WTC11 (cell line): ENCODE measurements at regions not wholly inside any gene's neighbourhood (a gene's known extent, or its start where the extent isn't known, plus 50 kb on each side); places are given as distances from the start of the nearest gene placed in this dataset.

Source experiments
- ATAC-seq: fragments of 200-7000 bp; cut with Tn5 transposase; 2 replicates; pipeline ENCODE4 v1.10.0; 2021; ENCODE audit warnings: mild to moderate bottlenecking, moderate library complexity
- CTCF ChIA-PET: fragments of 300-600 bp; sonication (Branson Sonifier 250); formaldehyde crosslinking; loops from one replicate; lab custom pipeline; 2021; ENCODE audit warnings: antibody characterized with exemption; lab: Charles Lee
- POLR2A ChIA-PET: fragments of 350-600 bp; sonication (Branson Sonifier 250); formaldehyde crosslinking; loops from one replicate; lab custom pipeline; 2021; ENCODE audit warnings: antibody characterized with exemption; lab: Charles Lee
- DNase-seq: peaks from one replicate; pipeline ENCODE4 v3.0.0; 2021; ENCODE audit warnings: low spot score
- H3K27ac Mint-ChIP-seq: 2 replicates; pipeline ENCODE4 v1.8.0; 2021; ENCODE audit warnings: mixed read lengths
- H3K27me3 Mint-ChIP-seq: 2 replicates; pipeline ENCODE4 v1.8.0; 2021; ENCODE audit warnings: low read depth, mild to moderate bottlenecking, moderate library complexity, mixed read lengths
- H3K36me3 Mint-ChIP-seq: 2 replicates; pipeline ENCODE4 v1.8.0; 2021; ENCODE audit warnings: mixed read lengths
- H3K4me1 Mint-ChIP-seq: 2 replicates; pipeline ENCODE4 v1.8.0; 2022; ENCODE audit warnings: mixed read lengths
- H3K4me3 Mint-ChIP-seq: 2 replicates; pipeline ENCODE4 v1.8.0; 2021; ENCODE audit warnings: mild to moderate bottlenecking, moderate library complexity, mixed read lengths
- H3K9me3 Mint-ChIP-seq: 2 replicates; pipeline ENCODE4 v1.8.0; 2021; ENCODE audit warnings: mixed read lengths
- EMX1 ChIP-seq: fragments of 250-450 bp; sonication (Bioruptor Pico); IDR thresholded peaks from 2 replicates; pipeline ENCODE4 v1.8.0; 2021; ENCODE audit warnings: mild to moderate bottlenecking
- FOXP1 ChIP-seq: sonication (generic); formaldehyde crosslinking; IDR thresholded peaks from 2 replicates; pipeline ENCODE4 v1.8.0; 2022; ENCODE audit warnings: missing genetic modification reagents, mild to moderate bottlenecking, moderate library complexity, borderline replicate concordance
- FOXP4 ChIP-seq: sonication (generic); formaldehyde crosslinking; IDR thresholded peaks from 2 replicates; pipeline ENCODE4 v1.8.0; 2022; ENCODE audit warnings: mild to moderate bottlenecking, missing genetic modification reagents
- GABPB1 ChIP-seq: sonication (generic); formaldehyde crosslinking; IDR thresholded peaks from 2 replicates; pipeline ENCODE4 v1.8.1; 2023; ENCODE audit warnings: mild to moderate bottlenecking, missing genetic modification reagents
- GTF2I ChIP-seq: fragments of 250-450 bp; sonication (Bioruptor Pico); conservative IDR thresholded peaks from 2 replicates; pipeline ENCODE4 v1.4.0; 2021; ENCODE audit warnings: mild to moderate bottlenecking
- HMGA2 ChIP-seq: fragments of 250-450 bp; sonication (Bioruptor Pico); IDR thresholded peaks from 2 replicates; pipeline ENCODE4 v1.4.0; 2021; ENCODE audit warnings: mild to moderate bottlenecking, moderate library complexity
- KAT7 ChIP-seq: sonication (generic); formaldehyde crosslinking; IDR thresholded peaks from 2 replicates; pipeline ENCODE4 v1.8.1; 2023; ENCODE audit warnings: missing genetic modification reagents, mild to moderate bottlenecking, borderline replicate concordance
- MXD4 ChIP-seq: fragments of 250-450 bp; sonication (Bioruptor Pico); IDR thresholded peaks from 2 replicates; pipeline ENCODE4 v1.8.0; 2021; ENCODE audit warnings: mild to moderate bottlenecking, moderate library complexity, borderline replicate concordance
- NFATC4 ChIP-seq: fragments of 250-450 bp; sonication (Bioruptor Pico); IDR thresholded peaks from 2 replicates; pipeline ENCODE4 v1.9.0; 2021; ENCODE audit warnings: mild to moderate bottlenecking
- NR2C2 ChIP-seq: sonication (generic); formaldehyde crosslinking; IDR thresholded peaks from 2 replicates; pipeline ENCODE4 v1.8.0; 2022; ENCODE audit warnings: mild to moderate bottlenecking, missing genetic modification reagents
- SOX15 ChIP-seq: fragments of 250-450 bp; sonication (Bioruptor Pico); IDR thresholded peaks from 2 replicates; pipeline ENCODE4 v1.9.0; 2021; ENCODE audit warnings: mild to moderate bottlenecking
- USF1 ChIP-seq: sonication (generic); formaldehyde crosslinking; IDR thresholded peaks from 2 replicates; pipeline ENCODE4 v1.8.0; 2022; ENCODE audit warnings: mild to moderate bottlenecking, missing genetic modification reagents
- ZBTB21 ChIP-seq: sonication (generic); formaldehyde crosslinking; IDR thresholded peaks from 2 replicates; pipeline ENCODE4 v1.8.1; 2023; ENCODE audit warnings: mild to moderate bottlenecking, missing genetic modification reagents, borderline replicate concordance
- ZNF317 ChIP-seq: sonication (generic); formaldehyde crosslinking; IDR thresholded peaks from 2 replicates; pipeline ENCODE4 v1.8.1; 2023; ENCODE audit warnings: low read depth, mild to moderate bottlenecking, moderate library complexity, missing genetic modification reagents, borderline replicate concordance
- ZNF396 ChIP-seq: fragments of 250-450 bp; sonication (Bioruptor Pico); IDR thresholded peaks from 2 replicates; pipeline ENCODE4 v1.8.0; 2021; ENCODE audit warnings: mild to moderate bottlenecking, moderate library complexity, borderline replicate concordance
- ZNF423 ChIP-seq: fragments of 250-450 bp; sonication (Bioruptor Pico); IDR thresholded peaks from 2 replicates; pipeline ENCODE4 v2.1.2; 2022; ENCODE audit warnings: mild to moderate bottlenecking, moderate library complexity
- TF ChIP-seq, protein P1 (sequence below): sonication (generic); formaldehyde crosslinking; IDR thresholded peaks from 2 replicates; pipeline ENCODE4 v1.8.0; 2023; ENCODE audit warnings: mild to moderate bottlenecking, missing genetic modification reagents
- TF ChIP-seq, protein P2 (sequence below): fragments of 250-450 bp; sonication (Bioruptor Pico); conservative IDR thresholded peaks from 2 replicates; pipeline ENCODE4 v1.9.0; 2021; ENCODE audit warnings: mild to moderate bottlenecking
- TF ChIP-seq, protein P3 (sequence below): fragments of 250-450 bp; sonication (Bioruptor Pico); IDR thresholded peaks from 2 replicates; pipeline ENCODE4 v1.9.0; 2021; ENCODE audit warnings: mild to moderate bottlenecking
- TF ChIP-seq, protein P4 (sequence below): sonication (generic); formaldehyde crosslinking; conservative IDR thresholded peaks from 2 replicates; pipeline ENCODE4 v1.8.1; 2022; ENCODE audit warnings: mild to moderate bottlenecking, missing genetic modification reagents

GRCh38 chr12:96131230-96131788 lies 62.9 kb upstream of the ELK3 start:
- ChIA-PET CTCF (no interaction called here), POLR2A (no interaction called here)
- Mint-ChIP-seq H3K4me1 (peaks cover 15% of the 10 kb centered on the region), H3K4me3 (no peak overlapping the region), H3K9me3 (no peaks in the 10 kb centered on the region), H3K27ac (no peak overlapping the region; the same call in 1 of the 2 replicates), H3K27me3 (no peaks in the 10 kb centered on the region)
- DNase-seq (no peak), ATAC-seq (no peak)
- TF ChIP-seq NFATC4 (CRISPR knock-in tag): no peak
- TF ChIP-seq, protein P1, sequence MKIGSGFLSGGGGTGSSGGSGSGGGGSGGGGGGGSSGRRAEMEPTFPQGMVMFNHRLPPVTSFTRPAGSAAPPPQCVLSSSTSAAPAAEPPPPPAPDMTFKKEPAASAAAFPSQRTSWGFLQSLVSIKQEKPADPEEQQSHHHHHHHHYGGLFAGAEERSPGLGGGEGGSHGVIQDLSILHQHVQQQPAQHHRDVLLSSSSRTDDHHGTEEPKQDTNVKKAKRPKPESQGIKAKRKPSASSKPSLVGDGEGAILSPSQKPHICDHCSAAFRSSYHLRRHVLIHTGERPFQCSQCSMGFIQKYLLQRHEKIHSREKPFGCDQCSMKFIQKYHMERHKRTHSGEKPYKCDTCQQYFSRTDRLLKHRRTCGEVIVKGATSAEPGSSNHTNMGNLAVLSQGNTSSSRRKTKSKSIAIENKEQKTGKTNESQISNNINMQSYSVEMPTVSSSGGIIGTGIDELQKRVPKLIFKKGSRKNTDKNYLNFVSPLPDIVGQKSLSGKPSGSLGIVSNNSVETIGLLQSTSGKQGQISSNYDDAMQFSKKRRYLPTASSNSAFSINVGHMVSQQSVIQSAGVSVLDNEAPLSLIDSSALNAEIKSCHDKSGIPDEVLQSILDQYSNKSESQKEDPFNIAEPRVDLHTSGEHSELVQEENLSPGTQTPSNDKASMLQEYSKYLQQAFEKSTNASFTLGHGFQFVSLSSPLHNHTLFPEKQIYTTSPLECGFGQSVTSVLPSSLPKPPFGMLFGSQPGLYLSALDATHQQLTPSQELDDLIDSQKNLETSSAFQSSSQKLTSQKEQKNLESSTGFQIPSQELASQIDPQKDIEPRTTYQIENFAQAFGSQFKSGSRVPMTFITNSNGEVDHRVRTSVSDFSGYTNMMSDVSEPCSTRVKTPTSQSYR: no peak
- TF ChIP-seq MXD4 (CRISPR knock-in tag): no peak
- no peak for TF ChIP-seq ZNF396 (CRISPR knock-in tag)
- TF ChIP-seq EMX1 (CRISPR knock-in tag): no peak
- no peak for TF ChIP-seq GABPB1 (CRISPR knock-in tag)
- no peak for TF ChIP-seq FOXP1 (CRISPR knock-in tag)
- TF ChIP-seq ZNF317 (CRISPR knock-in tag): no peak
- TF ChIP-seq FOXP4: no peak
- TF ChIP-seq HMGA2 (CRISPR knock-in tag): no peak
- TF ChIP-seq ZBTB21 (CRISPR knock-in tag): no peak
- TF ChIP-seq, protein P2, sequence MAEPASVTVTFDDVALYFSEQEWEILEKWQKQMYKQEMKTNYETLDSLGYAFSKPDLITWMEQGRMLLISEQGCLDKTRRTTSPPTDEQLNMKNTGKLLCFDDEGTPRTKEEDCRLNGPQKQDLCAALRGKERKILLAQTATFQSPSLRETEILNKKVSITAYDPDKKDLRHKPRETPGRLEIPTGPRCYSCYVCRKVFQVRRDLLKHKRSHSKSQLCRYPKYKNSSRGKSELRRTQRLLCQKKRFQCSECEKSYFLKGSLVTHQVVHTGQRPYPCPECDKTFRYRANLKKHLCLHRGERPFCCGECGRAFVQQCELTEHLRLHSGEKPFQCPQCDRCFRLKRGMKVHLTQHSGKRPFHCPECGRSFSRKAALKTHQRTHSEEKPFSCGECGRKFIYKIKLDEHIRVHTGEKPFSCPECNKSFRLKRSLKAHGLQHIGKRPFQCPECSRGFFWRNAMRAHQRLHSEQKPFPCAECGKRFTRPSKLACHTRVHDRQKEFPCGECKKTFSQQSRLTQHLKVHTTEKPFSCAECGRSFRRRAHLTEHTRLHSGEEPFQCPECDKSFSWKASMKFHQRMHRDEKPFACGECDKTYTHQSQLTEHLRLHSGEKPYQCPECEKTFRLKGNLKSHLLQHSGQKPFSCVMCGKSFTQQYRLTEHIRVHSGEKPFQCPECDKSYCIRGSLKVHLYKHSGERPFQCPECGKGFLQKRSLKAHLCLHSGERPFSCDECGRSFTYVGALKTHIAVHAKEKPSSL (CRISPR knock-in tag): no peak
- no peak for TF ChIP-seq KAT7 (CRISPR knock-in tag)
- TF ChIP-seq, protein P3, sequence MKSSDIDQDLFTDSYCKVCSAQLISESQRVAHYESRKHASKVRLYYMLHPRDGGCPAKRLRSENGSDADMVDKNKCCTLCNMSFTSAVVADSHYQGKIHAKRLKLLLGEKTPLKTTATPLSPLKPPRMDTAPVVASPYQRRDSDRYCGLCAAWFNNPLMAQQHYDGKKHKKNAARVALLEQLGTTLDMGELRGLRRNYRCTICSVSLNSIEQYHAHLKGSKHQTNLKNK (CRISPR knock-in tag): no peak
- TF ChIP-seq USF1 (CRISPR knock-in tag): no peak
- TF ChIP-seq ZNF423 (CRISPR knock-in tag): no peak
- TF ChIP-seq GTF2I (CRISPR knock-in tag): no peak
- TF ChIP-seq, protein P4, sequence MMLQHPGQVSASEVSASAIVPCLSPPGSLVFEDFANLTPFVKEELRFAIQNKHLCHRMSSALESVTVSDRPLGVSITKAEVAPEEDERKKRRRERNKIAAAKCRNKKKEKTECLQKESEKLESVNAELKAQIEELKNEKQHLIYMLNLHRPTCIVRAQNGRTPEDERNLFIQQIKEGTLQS: no peak
- TF ChIP-seq SOX15 (CRISPR knock-in tag): no peak
- TF ChIP-seq NR2C2 (CRISPR knock-in tag): no peak
- TF ChIP-seq, all 79 proteins: peak for 0
- no peaks in the 10 kb centered on the region for H3K36me3 Mint-ChIP-seq
